NT2/D1 (cell line): ENCODE measurements at regions not wholly inside any gene's neighbourhood (a gene's known extent, or its start where the extent isn't known, plus 50 kb on each side); places are given as distances from the start of the nearest gene placed in this dataset.

Source experiments
- SUZ12 ChIP-seq: IDR thresholded peaks from 2 replicates; pipeline ENCODE4 v1.6.1; 2011; ENCODE audit not compliant: insufficient read length, insufficient read depth; ENCODE audit errors: extremely low read depth
- YY1 ChIP-seq: IDR thresholded peaks from 2 replicates; pipeline ENCODE4 v1.6.1; 2011; ENCODE audit not compliant: insufficient read length, insufficient read depth
- ZNF274 ChIP-seq: IDR thresholded peaks from 2 replicates; pipeline ENCODE4 v1.6.1; 2011; ENCODE audit warnings: mild to moderate bottlenecking, low read depth, low read length

DNA sequence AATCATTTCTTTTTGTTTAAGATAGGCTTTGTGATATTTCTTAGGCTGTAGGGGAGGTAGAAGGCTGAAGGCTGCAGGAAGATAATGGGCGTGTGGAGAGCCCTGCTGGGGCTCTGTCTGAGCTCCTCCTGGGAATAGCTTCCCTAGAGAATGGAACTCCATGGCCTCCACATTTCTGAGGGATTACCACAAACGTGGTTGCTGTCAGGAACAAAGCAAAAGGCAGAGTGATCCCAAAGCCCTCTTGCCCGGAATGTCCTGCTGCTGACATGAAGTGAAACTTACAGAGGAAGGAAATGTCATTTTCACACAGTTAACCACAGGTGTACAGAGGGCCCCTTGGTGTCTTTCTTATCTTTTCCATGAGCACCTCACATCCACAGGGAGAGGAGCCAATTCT lies 89.3 kb downstream of the DDIT4L start:
- TF ChIP-seq YY1: no peak
- TF ChIP-seq SUZ12: no peak
- no peak for TF ChIP-seq ZNF274
